Suprapubic skin (tissue), 3 donors: ENCODE measurements at regions not wholly inside any gene's neighbourhood (a gene's known extent, or its start where the extent isn't known, plus 50 kb on each side); places are given as distances from the start of the nearest gene placed in this dataset.

ENCODE experiments used
- CTCF ChIP-seq, 2 donors: fragments of 200-600 bp in 1 of 2; fragments of 450-650 bp in 1 of 2; sonication (generic) in 1 of 2; IDR thresholded peaks; one replicate each; pipeline ENCODE4 v1.5.1; 2016 to 2019; ENCODE audit warnings: antibody characterized with exemption in 2 of 2, mild to moderate bottlenecking in 1 of 2, moderate library complexity in 1 of 2
- POLR2AphosphoS5 ChIP-seq, 3 donors: sonication (generic); formaldehyde crosslinking; IDR thresholded peaks; one replicate each; pipeline ENCODE4 v1.6.1; 2017; ENCODE audit warnings: antibody characterized with exemption in 3 of 3

GRCh38 chr6:168734523-168734922 lies 293.5 kb downstream of the SMOC2 start:
- no peak for TF ChIP-seq CTCF (IDR thresholded peaks at IDR 0.05)
- no peak for TF ChIP-seq POLR2AphosphoS5 (IDR thresholded peaks at IDR 0.05)
